ENCODE measurements at regions not wholly inside any gene's neighbourhood (a gene's known extent, or its start where the extent isn't known, plus 50 kb on each side); places are given as distances from the start of the nearest gene placed in this dataset.

DNA sequence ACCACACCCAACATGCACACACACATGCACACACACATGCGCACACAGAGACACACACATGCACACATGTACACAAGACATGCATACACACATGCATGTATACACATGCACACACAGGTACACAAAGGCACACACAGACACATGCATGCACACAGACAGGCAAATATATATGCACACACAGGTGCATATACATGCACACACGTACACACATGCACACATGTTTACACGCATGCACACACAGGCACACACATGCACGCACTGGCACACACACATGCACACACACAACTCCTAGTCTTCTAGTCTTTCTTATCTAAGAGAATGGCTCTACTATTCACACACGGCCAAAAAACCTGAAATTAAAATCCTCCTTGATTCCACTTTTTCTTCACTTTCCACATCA lies 222.7 kb upstream of the PLD5 start:
- Histone ChIP-seq H3K9me2 (ENCODE audit: insufficient read depth) (no peaks in the 10 kb centered on the region), H4K20me1 (ENCODE audit: insufficient read depth) (no peaks in the 10 kb centered on the region), H3K4me2 (ENCODE audit: low read length) (no peak overlapping the region), H3K36me3 (ENCODE audit: control insufficient read depth in 1 of 2, insufficient read depth in 2 of 2, low read length in 2 of 2) (no peaks in the 10 kb centered on the region), H3K27ac (ENCODE audit: low read depth, low read length) (no peak overlapping the region), H3K9ac (ENCODE audit: low read length) (no peak overlapping the region), H3K27me3 (ENCODE audit: insufficient read depth, low read length) (no peaks in the 10 kb centered on the region), H3K79me2 (ENCODE audit: insufficient read depth, low read length) (no peaks in the 10 kb centered on the region), H2AFZ (ENCODE audit: low read depth, low read length, poor library complexity, severe bottlenecking) (no peak overlapping the region), H3K9me3 (ENCODE audit: control insufficient read depth in 1 of 2, insufficient read depth in 1 of 2, low read depth in 1 of 2, low read length in 2 of 2) (no peaks in the 10 kb centered on the region), H3K4me1 (ENCODE audit: control insufficient read depth in 1 of 2, insufficient read depth in 2 of 2, low read length in 2 of 2) (no peaks in the 10 kb centered on the region), H3K4me3 (replicated peaks in 1 of 2; ENCODE audit: low read depth in 1 of 2, low read length in 2 of 2) (no peak overlapping the region)
- CTCF ChIA-PET = no interaction called here
- intact Hi-C loops (cut with micrococcal nuclease) = no loop called here
- DNase-seq (ENCODE audit: low read depth, low spot score) (no peak), ATAC-seq (no peak)
- POLR2A ChIA-PET = no interaction called here
- TF ChIP-seq ELF1 (IDR thresholded peaks at IDR 0.05; ENCODE audit: borderline replicate concordance, low read depth) (no peak), SRF (IDR thresholded peaks at IDR 0.05; ENCODE audit: low read depth) (no peak), RAD21 (IDR thresholded peaks at IDR 0.05; ENCODE audit: low read depth) (no peak), EZH2phosphoT487 (IDR thresholded peaks at IDR 0.05; ENCODE audit: borderline replicate concordance) (no peak), POLR2A (IDR thresholded peaks at IDR 0.05; ENCODE audit: borderline replicate concordance, extremely low read depth, insufficient read depth, insufficient read length) (no peak), CBX3 (IDR thresholded peaks at IDR 0.05; ENCODE audit: low read depth) (no peak)
- TF ChIP-seq, protein P1, sequence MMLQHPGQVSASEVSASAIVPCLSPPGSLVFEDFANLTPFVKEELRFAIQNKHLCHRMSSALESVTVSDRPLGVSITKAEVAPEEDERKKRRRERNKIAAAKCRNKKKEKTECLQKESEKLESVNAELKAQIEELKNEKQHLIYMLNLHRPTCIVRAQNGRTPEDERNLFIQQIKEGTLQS (IDR thresholded peaks at IDR 0.05) = no peak
- TF ChIP-seq, protein P2, sequence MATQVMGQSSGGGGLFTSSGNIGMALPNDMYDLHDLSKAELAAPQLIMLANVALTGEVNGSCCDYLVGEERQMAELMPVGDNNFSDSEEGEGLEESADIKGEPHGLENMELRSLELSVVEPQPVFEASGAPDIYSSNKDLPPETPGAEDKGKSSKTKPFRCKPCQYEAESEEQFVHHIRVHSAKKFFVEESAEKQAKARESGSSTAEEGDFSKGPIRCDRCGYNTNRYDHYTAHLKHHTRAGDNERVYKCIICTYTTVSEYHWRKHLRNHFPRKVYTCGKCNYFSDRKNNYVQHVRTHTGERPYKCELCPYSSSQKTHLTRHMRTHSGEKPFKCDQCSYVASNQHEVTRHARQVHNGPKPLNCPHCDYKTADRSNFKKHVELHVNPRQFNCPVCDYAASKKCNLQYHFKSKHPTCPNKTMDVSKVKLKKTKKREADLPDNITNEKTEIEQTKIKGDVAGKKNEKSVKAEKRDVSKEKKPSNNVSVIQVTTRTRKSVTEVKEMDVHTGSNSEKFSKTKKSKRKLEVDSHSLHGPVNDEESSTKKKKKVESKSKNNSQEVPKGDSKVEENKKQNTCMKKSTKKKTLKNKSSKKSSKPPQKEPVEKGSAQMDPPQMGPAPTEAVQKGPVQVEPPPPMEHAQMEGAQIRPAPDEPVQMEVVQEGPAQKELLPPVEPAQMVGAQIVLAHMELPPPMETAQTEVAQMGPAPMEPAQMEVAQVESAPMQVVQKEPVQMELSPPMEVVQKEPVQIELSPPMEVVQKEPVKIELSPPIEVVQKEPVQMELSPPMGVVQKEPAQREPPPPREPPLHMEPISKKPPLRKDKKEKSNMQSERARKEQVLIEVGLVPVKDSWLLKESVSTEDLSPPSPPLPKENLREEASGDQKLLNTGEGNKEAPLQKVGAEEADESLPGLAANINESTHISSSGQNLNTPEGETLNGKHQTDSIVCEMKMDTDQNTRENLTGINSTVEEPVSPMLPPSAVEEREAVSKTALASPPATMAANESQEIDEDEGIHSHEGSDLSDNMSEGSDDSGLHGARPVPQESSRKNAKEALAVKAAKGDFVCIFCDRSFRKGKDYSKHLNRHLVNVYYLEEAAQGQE (IDR thresholded peaks at IDR 0.05; ENCODE audit: low read depth) = no peak
- RAD21 ChIA-PET (ENCODE audit: low non-redundant PET in 1 of 2, low total read pairs in 2 of 2, uncharacterized antibody in 2 of 2, unreplicated experiment in 2 of 2) = no interaction called here
- BruUV-seq (replicated peaks) = no TSS peak

DNA sequence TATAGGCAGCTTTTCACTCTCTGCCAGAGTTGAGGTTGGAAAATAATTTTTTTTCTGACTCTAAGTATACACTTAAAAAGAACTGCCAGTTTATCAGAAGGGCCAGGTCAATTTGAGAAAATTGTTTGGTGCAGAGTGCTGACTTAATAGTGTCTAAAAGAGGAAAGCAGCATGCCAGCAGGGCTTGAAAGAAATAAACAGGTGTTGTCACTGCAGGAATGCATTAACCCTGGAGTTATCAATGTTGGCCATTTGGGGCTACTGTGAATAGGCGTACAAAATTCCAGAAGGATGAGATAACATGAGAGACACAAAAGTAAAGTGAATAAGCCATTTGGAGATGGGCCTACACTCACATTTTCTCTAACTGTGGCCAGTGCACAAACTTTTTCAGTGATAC lies 220.6 kb upstream of the PLD5 start:
- no TSS peak for BruUV-seq (replicated peaks)
- H4K20me1 ChIP-seq (ENCODE audit: insufficient read depth) = no peaks in the 10 kb centered on the region
- DNase-seq (ENCODE audit: low read depth, low spot score) = no peak
- TF ChIP-seq ZNF274 (IDR thresholded peaks at IDR 0.05; ENCODE audit: low read depth, low read length) = no peak
- TF ChIP-seq, protein P2 (IDR thresholded peaks at IDR 0.05; ENCODE audit: low read depth) = no peak
- no peak for TF ChIP-seq SIN3A (IDR thresholded peaks at IDR 0.05; ENCODE audit: low read depth)
- no peak for TF ChIP-seq TCF7L2 (IDR thresholded peaks at IDR 0.05; ENCODE audit: borderline replicate concordance, extremely low read depth, insufficient read depth, insufficient read length)
- TF ChIP-seq POLR2A (IDR thresholded peaks at IDR 0.05; ENCODE audit: borderline replicate concordance, extremely low read depth, insufficient read depth, insufficient read length) = no peak
- TF ChIP-seq EZH2 (IDR thresholded peaks at IDR 0.05) = no peak
- no peak for TF ChIP-seq CBX3 (IDR thresholded peaks at IDR 0.05; ENCODE audit: low read depth)
- no peak for TF ChIP-seq RAD21 (IDR thresholded peaks at IDR 0.05; ENCODE audit: low read depth)
- TF ChIP-seq EZH2phosphoT487 (IDR thresholded peaks at IDR 0.05; ENCODE audit: borderline replicate concordance) = no peak
- no peak for TF ChIP-seq POLR2AphosphoS5 (IDR thresholded peaks at IDR 0.05; ENCODE audit: low read depth, low read length)
- no peak for TF ChIP-seq YY1 (IDR thresholded peaks at IDR 0.05; ENCODE audit: extremely low read depth, insufficient replicate concordance, low read depth, low read length)

More for the DNA sequence above, 220.6 kb upstream of the PLD5 start:
- no peak for ATAC-seq
- H3K9me3 ChIP-seq (ENCODE audit: control insufficient read depth in 1 of 2, insufficient read depth in 1 of 2, low read depth in 1 of 2, low read length in 2 of 2) = no peaks in the 10 kb centered on the region
- POLR2A ChIA-PET = no interaction called here
- CTCF ChIA-PET = no interaction called here
- no peak overlapping the region for H3K4me3 ChIP-seq (replicated peaks in 1 of 2; ENCODE audit: low read depth in 1 of 2, low read length in 2 of 2)
- H3K9me2 ChIP-seq (ENCODE audit: insufficient read depth) = no peaks in the 10 kb centered on the region
- H3K27ac ChIP-seq (ENCODE audit: low read depth, low read length) = no peak overlapping the region
- intact Hi-C loops (cut with micrococcal nuclease) = no loop called here
- no peak overlapping the region for H3K9ac ChIP-seq (ENCODE audit: low read length)
- no peak overlapping the region for H2AFZ ChIP-seq (ENCODE audit: low read depth, low read length, poor library complexity, severe bottlenecking)
- no peaks in the 10 kb centered on the region for H3K36me3 ChIP-seq (ENCODE audit: control insufficient read depth in 1 of 2, insufficient read depth in 2 of 2, low read length in 2 of 2)
- no peaks in the 10 kb centered on the region for H3K27me3 ChIP-seq (ENCODE audit: insufficient read depth, low read length)
- H3K79me2 ChIP-seq (ENCODE audit: insufficient read depth, low read length) = no peaks in the 10 kb centered on the region
- H3K4me1 ChIP-seq (ENCODE audit: control insufficient read depth in 1 of 2, insufficient read depth in 2 of 2, low read length in 2 of 2) = no peaks in the 10 kb centered on the region
- RAD21 ChIA-PET (ENCODE audit: low non-redundant PET in 1 of 2, low total read pairs in 2 of 2, uncharacterized antibody in 2 of 2, unreplicated experiment in 2 of 2) = no interaction called here
- H3K4me2 ChIP-seq (ENCODE audit: low read length) = no peak overlapping the region
